SK-N-SH treated with all-trans-retinoic acid at 6 μM for 48 hours (cell line): ENCODE measurements at regions not wholly inside any gene's neighbourhood (a gene's known extent, or its start where the extent isn't known, plus 50 kb on each side); places are given as distances from the start of the nearest gene placed in this dataset.

Experiments used
- ATAC-seq: fragments of 200-7000 bp; cut with Tn5 transposase; 3 replicates; pipeline ENCODE4 v1.9.1; 2020; ENCODE audit warnings: mild to moderate bottlenecking, moderate library complexity
- ARNTL ChIP-seq: fragments of 450-650 bp; formaldehyde crosslinking; IDR thresholded peaks from 2 replicates; pipeline ENCODE4 v1.5.0; 2020; ENCODE audit warnings: low read depth, mild to moderate bottlenecking, moderate library complexity, borderline replicate concordance
- BACH2 ChIP-seq: fragments of 250-450 bp; sonication (Bioruptor Pico); IDR thresholded peaks from 2 replicates; pipeline ENCODE4 v1.9.0; 2021; ENCODE audit warnings: mild to moderate bottlenecking, borderline replicate concordance
- CREB5 ChIP-seq: fragments of 250-450 bp; sonication (Bioruptor Pico); IDR thresholded peaks from 2 replicates; pipeline ENCODE4 v1.5.1; 2020; ENCODE audit warnings: low read depth, mild to moderate bottlenecking, moderate library complexity
- CSDC2 ChIP-seq: fragments of 250-450 bp; sonication (Bioruptor Pico); IDR thresholded peaks from 2 replicates; pipeline ENCODE4 v1.5.0; 2020; ENCODE audit warnings: mild to moderate bottlenecking, moderate library complexity
- CSRNP3 ChIP-seq: fragments of 250-450 bp; sonication (Bioruptor Pico); IDR thresholded peaks from 2 replicates; pipeline ENCODE4 v1.5.1; 2021; ENCODE audit warnings: mild to moderate bottlenecking, moderate library complexity
- ESRRG ChIP-seq: fragments of 250-450 bp; sonication (Bioruptor Pico); IDR thresholded peaks from 2 replicates; pipeline ENCODE4 v1.6.1; 2021; ENCODE audit warnings: mild to moderate bottlenecking
- ISL1 ChIP-seq: fragments of 250-450 bp; sonication (Bioruptor Pico); IDR thresholded peaks from 2 replicates; pipeline ENCODE4 v2.1.2; 2022; ENCODE audit warnings: mild to moderate bottlenecking, moderate library complexity
- OSR1 ChIP-seq: fragments of 250-450 bp; sonication (Bioruptor Pico); IDR thresholded peaks from 2 replicates; pipeline ENCODE4 v1.8.0; 2022; ENCODE audit warnings: moderate library complexity, mild to moderate bottlenecking, inconsistent platforms
- PATZ1 ChIP-seq: fragments of 250-450 bp; sonication (Bioruptor Pico); IDR thresholded peaks from 2 replicates; pipeline ENCODE4 v1.8.0; 2020; ENCODE audit warnings: mild to moderate bottlenecking, moderate library complexity, borderline replicate concordance
- POU6F1 ChIP-seq: fragments of 250-450 bp; sonication (Bioruptor Pico); IDR thresholded peaks from 2 replicates; pipeline ENCODE4 v1.8.0; 2021; ENCODE audit warnings: low read depth, mild to moderate bottlenecking, moderate library complexity, borderline replicate concordance
- RARB ChIP-seq: fragments of 250-450 bp; sonication (Bioruptor Pico); IDR thresholded peaks from 2 replicates; pipeline ENCODE4 v1.8.0; 2021; ENCODE audit warnings: mild to moderate bottlenecking, moderate library complexity
- SNAI2 ChIP-seq: fragments of 250-450 bp; sonication (Bioruptor Pico); IDR thresholded peaks from 2 replicates; pipeline ENCODE4 v1.5.0; 2020; ENCODE audit warnings: mild to moderate bottlenecking, moderate library complexity
- TCF4 ChIP-seq: fragments of 250-450 bp; sonication (Bioruptor Pico); IDR thresholded peaks from 2 replicates; pipeline ENCODE4 v1.8.0; 2021; ENCODE audit warnings: mild to moderate bottlenecking, moderate library complexity, borderline replicate concordance
- TSHZ2 ChIP-seq: fragments of 250-450 bp; sonication (Bioruptor Pico); IDR thresholded peaks from 2 replicates; pipeline ENCODE4 v1.5.0; 2020; ENCODE audit warnings: mild to moderate bottlenecking, moderate library complexity
- ZC3H10 ChIP-seq: fragments of 250-450 bp; sonication (Bioruptor Pico); IDR thresholded peaks from 2 replicates; pipeline ENCODE4 v1.5.1; 2021; ENCODE audit warnings: mild to moderate bottlenecking, moderate library complexity
- ZFP3 ChIP-seq: fragments of 250-450 bp; sonication (Bioruptor Pico); IDR thresholded peaks from 2 replicates; pipeline ENCODE4 v1.5.0; 2020; ENCODE audit warnings: mild to moderate bottlenecking, moderate library complexity
- ZFP30 ChIP-seq: fragments of 450-650 bp; formaldehyde crosslinking; IDR thresholded peaks from 2 replicates; pipeline ENCODE4 v1.5.0; 2022; ENCODE audit warnings: mild to moderate bottlenecking, moderate library complexity
- ZNF565 ChIP-seq: fragments of 450-650 bp; formaldehyde crosslinking; conservative IDR thresholded peaks from 2 replicates; pipeline ENCODE4 v1.5.0; 2020; ENCODE audit warnings: low read depth, mild to moderate bottlenecking, moderate library complexity
- ZNF70 ChIP-seq: fragments of 450-650 bp; formaldehyde crosslinking; IDR thresholded peaks from 2 replicates; pipeline ENCODE4 v1.5.0; 2020; ENCODE audit warnings: mild to moderate bottlenecking, moderate library complexity
- ZNF8 ChIP-seq: fragments of 450-650 bp; formaldehyde crosslinking; IDR thresholded peaks from 2 replicates; pipeline ENCODE4 v1.5.0; 2020; ENCODE audit warnings: mild to moderate bottlenecking, moderate library complexity

GRCh38 chr2:35989503-35989902 is 366.1 kb upstream of the CRIM1 start:
- no peak for TF ChIP-seq ZNF70 (CRISPR knock-in tag)
- ATAC-seq: no peak

- TF ChIP-seq PATZ1 (CRISPR knock-in tag): no peak
- TF ChIP-seq RARB (CRISPR knock-in tag): no peak
- no peak for TF ChIP-seq ZNF70 (CRISPR knock-in tag)
- ATAC-seq: no peak
Measured at GRCh38 chr2:35989040-35989439, 366.5 kb upstream of the CRIM1 start.

- TF ChIP-seq CSRNP3 (no peak), SNAI2 (CRISPR knock-in tag) (no peak), BACH2 (CRISPR knock-in tag) (no peak)
- no peak for ATAC-seq
Measured at GRCh38 chr2:35986871-35987270, 368.7 kb upstream of the CRIM1 start.

- no peak for ATAC-seq
- TF ChIP-seq ZFP30 (no peak), ESRRG (no peak)
Measured at GRCh38 chr2:35978218-35978617, 377.4 kb upstream of the CRIM1 start.

GRCh38 chr2:35976611-35977010 is 379.0 kb upstream of the CRIM1 start:
- no peak for ATAC-seq
- TF ChIP-seq ZFP3 (CRISPR knock-in tag) (no peak), OSR1 (CRISPR knock-in tag) (no peak), ZC3H10 (CRISPR knock-in tag) (no peak), TCF4 (CRISPR knock-in tag) (no peak), ZNF565 (CRISPR knock-in tag) (no peak), ZNF70 (CRISPR knock-in tag) (no peak), ZNF8 (CRISPR knock-in tag) (no peak), CREB5 (no peak), ISL1 (no peak), ESRRG (no peak), ARNTL (no peak), POU6F1 (no peak), CSDC2 (CRISPR knock-in tag) (no peak)

- ATAC-seq: no peak
- TF ChIP-seq TSHZ2 (CRISPR knock-in tag) (no peak), ZFP3 (CRISPR knock-in tag) (no peak), CSDC2 (CRISPR knock-in tag) (no peak), ZNF565 (CRISPR knock-in tag) (no peak), ZFP30 (no peak), POU6F1 (no peak), ESRRG (no peak), RARB (CRISPR knock-in tag) (no peak), ARNTL (no peak), OSR1 (CRISPR knock-in tag) (no peak), CSRNP3 (no peak)
Measured at GRCh38 chr2:35973737-35974132, 381.8 kb upstream of the CRIM1 start.
